SK-N-SH (cell line): ENCODE measurements at regions not wholly inside any gene's neighbourhood (a gene's known extent, or its start where the extent isn't known, plus 50 kb on each side); places are given as distances from the start of the nearest gene placed in this dataset.

Experiments used
- CTCF ChIA-PET: fragments of 300-600, 350-600 bp; formaldehyde crosslinking; extraction: SDS; loops from one replicate; lab custom pipeline; 2021; lab: Yijun Ruan, JAX
- POLR2A ChIA-PET: fragments of 350-600 bp; sonication (Branson Sonifier 250); formaldehyde crosslinking; extraction: SDS; loops from one replicate; lab custom pipeline; 2020; ENCODE audit warnings: antibody characterized with exemption, inconsistent platforms; lab: Yijun Ruan, JAX
- DNase-seq: peaks from one replicate; pipeline ENCODE4 v3.0.0; 2012
- H2AFZ ChIP-seq: fragments of 200-600 bp; sonication (generic); 2 replicates; pipeline ENCODE4 v1.8.1; 2016; ENCODE audit warnings: antibody characterized with exemption, mild to moderate bottlenecking, low read depth
- H3F3A ChIP-seq: fragments of 200-600 bp; sonication (generic); replicated peaks from 2 replicates; pipeline ENCODE3; 2016; ENCODE audit warnings: antibody characterized with exemption, mild to moderate bottlenecking; ENCODE audit not compliant: insufficient read depth
- H3K27ac ChIP-seq, 2 experiments: fragments of 200-500 bp in 1 of 2; fragments of 200-600 bp in 1 of 2; sonication (Bioruptor generic) in 1 of 2; sonication (generic), shearing (Covaris generic) in 1 of 2; 2 replicates each; pipeline versions ENCODE4 v1.5.1 to v1.6.1; 2014 to 2016; ENCODE audit warnings: low read depth in 2 of 2, inconsistent platforms in 1 of 2, low read length in 1 of 2, mild to moderate bottlenecking in 1 of 2, mixed read lengths in 1 of 2
- H3K27me3 ChIP-seq: fragments of 200-600 bp; sonication (generic), shearing (Covaris generic); 2 replicates; pipeline ENCODE4 v1.6.1; 2016; ENCODE audit warnings: mixed run types; ENCODE audit not compliant: insufficient read depth
- H3K36me3 ChIP-seq, 2 experiments: fragments of 200-500 bp in 1 of 2; fragments of 200-600 bp in 1 of 2; sonication (Bioruptor generic) in 1 of 2; sonication (generic) in 1 of 2; replicated peaks in 1 of 2; 2 replicates each; pipeline versions ENCODE3 to v1.5.1; 2014 to 2016; ENCODE audit warnings: low read length in 1 of 2, mild to moderate bottlenecking in 1 of 2; ENCODE audit not compliant: insufficient read depth in 2 of 2, control insufficient read depth in 1 of 2
- H3K4me1 ChIP-seq, 2 experiments: fragments of 200-500 bp in 1 of 2; fragments of 200-600 bp in 1 of 2; sonication (Bioruptor generic) in 1 of 2; sonication (generic), shearing (Covaris generic) in 1 of 2; 2 replicates each; pipeline versions ENCODE4 v1.5.1 to v1.6.1; 2014 to 2016; ENCODE audit warnings: low read depth in 1 of 2, low read length in 1 of 2, mixed run types in 1 of 2; ENCODE audit not compliant: insufficient read depth in 2 of 2, control insufficient read depth in 1 of 2
- H3K4me2 ChIP-seq: fragments of 200-600 bp; sonication (generic), shearing (Covaris generic); 2 replicates; pipeline ENCODE4 v1.6.1; 2017; ENCODE audit warnings: mixed run types
- H3K4me3 ChIP-seq, 2 experiments: fragments of 200-500 bp in 1 of 2; fragments of 200-600 bp in 1 of 2; sonication (Bioruptor generic) in 1 of 2; sonication (generic), shearing (Covaris generic) in 1 of 2; 2 replicates each; pipeline versions ENCODE4 v1.5.1 to v1.8.1; 2014 to 2016; ENCODE audit warnings: low read depth in 2 of 2, inconsistent platforms in 1 of 2, low read length in 1 of 2, mild to moderate bottlenecking in 1 of 2, mixed read lengths in 1 of 2, moderate library complexity in 1 of 2
- H3K79me2 ChIP-seq: fragments of 200-600 bp; sonication (generic); 2 replicates; pipeline ENCODE4 v1.8.1; 2017; ENCODE audit warnings: mild to moderate bottlenecking; ENCODE audit not compliant: insufficient read depth
- H3K9ac ChIP-seq: fragments of 200-600 bp; sonication (generic); 2 replicates; pipeline ENCODE4 v1.6.1; 2017; ENCODE audit warnings: mixed run types
- H3K9me2 ChIP-seq: fragments of 200-600 bp; sonication (generic); 2 replicates; pipeline ENCODE4 v1.6.1; 2017; ENCODE audit warnings: mixed run types
- H3K9me3 ChIP-seq: fragments of 200-600 bp; sonication (generic); 2 replicates; pipeline ENCODE4 v1.6.1; 2017; ENCODE audit warnings: mixed run types, mild to moderate bottlenecking, moderate library complexity
- H4K20me1 ChIP-seq: fragments of 200-600 bp; sonication (generic); 2 replicates; pipeline ENCODE4 v1.6.1; 2017; ENCODE audit warnings: mild to moderate bottlenecking, mixed run types; ENCODE audit not compliant: insufficient read depth
- CTCF ChIP-seq: fragments of 200-600 bp; sonication (generic); IDR thresholded peaks from 2 replicates; pipeline ENCODE4 v1.6.1; 2017; ENCODE audit warnings: antibody characterized with exemption, mild to moderate bottlenecking, moderate library complexity
- ELF1 ChIP-seq: IDR thresholded peaks from 2 replicates; pipeline ENCODE4 v1.4.0; 2012
- EP300 ChIP-seq, 2 experiments: IDR thresholded peaks; 2 replicates each; pipeline versions ENCODE4 v1.4.0 to v1.6.1; 2012; ENCODE audit warnings: borderline replicate concordance in 1 of 2, low read depth in 1 of 2, low read length in 1 of 2
- EZH2phosphoT487 ChIP-seq: fragments of 200-600 bp; sonication (generic); IDR thresholded peaks from 2 replicates; pipeline ENCODE4 v1.6.1; 2017; ENCODE audit warnings: low read depth, mixed run types, mild to moderate bottlenecking, antibody characterized with exemption, moderate library complexity, borderline replicate concordance
- FOXJ3 ChIP-seq: sonication (generic); formaldehyde crosslinking; IDR thresholded peaks from 2 replicates; pipeline ENCODE4 v1.5.1; 2020; ENCODE audit warnings: mild to moderate bottlenecking, missing genetic modification reagents
- GATA2 ChIP-seq: sonication (generic); formaldehyde crosslinking; IDR thresholded peaks from 2 replicates; pipeline ENCODE4 v1.5.0; 2020; ENCODE audit warnings: mild to moderate bottlenecking, missing genetic modification reagents
- IRF3 ChIP-seq: fragments of 150-350 bp; IDR thresholded peaks from 2 replicates; pipeline ENCODE4 v1.6.1; 2016; ENCODE audit warnings: mild to moderate bottlenecking, low read depth, low read length
- MAX ChIP-seq: IDR thresholded peaks from 2 replicates; pipeline ENCODE4 v1.4.0; 2012; ENCODE audit warnings: low read depth
- NFIC ChIP-seq: IDR thresholded peaks from 2 replicates; pipeline ENCODE4 v1.4.0; 2012; ENCODE audit warnings: borderline replicate concordance
- PBX3 ChIP-seq: IDR thresholded peaks from 2 replicates; pipeline ENCODE4; 2012
- RFX5 ChIP-seq: IDR thresholded peaks from 2 replicates; pipeline ENCODE4 v1.6.1; 2012; ENCODE audit warnings: mild to moderate bottlenecking, improper control_type of control experiment, low read length
- SIN3A ChIP-seq: IDR thresholded peaks from 2 replicates; pipeline ENCODE4 v1.6.1; 2012; ENCODE audit warnings: low read depth, mild to moderate bottlenecking, low read length, moderate library complexity, borderline replicate concordance
- TCF12 ChIP-seq: IDR thresholded peaks from 2 replicates; pipeline ENCODE4 v1.4.0; 2012
- TEAD4 ChIP-seq: IDR thresholded peaks from 2 replicates; pipeline ENCODE4 v1.4.0; 2012; ENCODE audit warnings: mild to moderate bottlenecking, borderline replicate concordance; ENCODE audit not compliant: insufficient read depth
- USF1 ChIP-seq: IDR thresholded peaks from 2 replicates; pipeline ENCODE4 v1.4.0; 2012; ENCODE audit warnings: low read depth, borderline replicate concordance
- WGBS: methylation state at CpG from one replicate; pipeline ENCODE4 v1.1.6; 2017; ENCODE audit warnings: low lambda C conversion rate; 5-methylcytosine and 5-hydroxymethylcytosine counted together

GRCh38 chr13:40317980-40318327, 348.5 kb downstream of the FOXO1 start:
- H3K4me3 ChIP-seq = no peak overlapping the region
- WGBS = 79% methylated on average over 1 of the region's 2 CpGs
- H3K9me2 ChIP-seq = no peaks in the 10 kb centered on the region
- no peaks in the 10 kb centered on the region for H3K36me3 ChIP-seq
- TF ChIP-seq SIN3A (no peak), TCF12 (no peak), NFIC (no peak), PBX3 (no peak), EP300 (IDR thresholded peaks at IDR 0.05; ENCODE audit: borderline replicate concordance in 1 of 2, low read depth in 1 of 2, low read length in 1 of 2) (no peak), USF1 (no peak), ELF1 (no peak), RFX5 (no peak), EZH2phosphoT487 (no peak), FOXJ3 (CRISPR knock-in tag) (no peak), MAX (no peak), GATA2 (CRISPR knock-in tag) (no peak), TEAD4 (no peak), CTCF (no peak), IRF3 (no peak)
- no peak overlapping the region for H3K27ac ChIP-seq
- no peaks in the 10 kb centered on the region; a peak in 1 of 4 replicates for H3K4me1 ChIP-seq
- no peaks in the 10 kb centered on the region for H3K9me3 ChIP-seq
- ChIA-PET POLR2A (interaction anchor here (0.6 kb wide), 1 partner anchor 86 kb away, joined by 3 read pairs; no protein-coding TSS in a partner anchor), CTCF (no interaction called here)
- H3K4me2 ChIP-seq = no peak overlapping the region
- H3F3A ChIP-seq = no peaks in the 10 kb centered on the region
- no peak for DNase-seq
- no peaks in the 10 kb centered on the region for H4K20me1 ChIP-seq
- no peaks in the 10 kb centered on the region for H3K27me3 ChIP-seq
- H3K79me2 ChIP-seq = no peaks in the 10 kb centered on the region
- no peak overlapping the region for H2AFZ ChIP-seq
- no peak overlapping the region for H3K9ac ChIP-seq
